HG03135 (cell line): ENCODE measurements at regions not wholly inside any gene's neighbourhood (a gene's known extent, or its start where the extent isn't known, plus 50 kb on each side); places are given as distances from the start of the nearest gene placed in this dataset.

ENCODE experiments used
- ATAC-seq: cut with Tn5 transposase; IDR thresholded peaks from one replicate; pipeline ENCODE4 v1.9.1; 2021; ENCODE audit warnings: mild to moderate bottlenecking, moderate library complexity; ENCODE audit not compliant: unreplicated experiment

DNA sequence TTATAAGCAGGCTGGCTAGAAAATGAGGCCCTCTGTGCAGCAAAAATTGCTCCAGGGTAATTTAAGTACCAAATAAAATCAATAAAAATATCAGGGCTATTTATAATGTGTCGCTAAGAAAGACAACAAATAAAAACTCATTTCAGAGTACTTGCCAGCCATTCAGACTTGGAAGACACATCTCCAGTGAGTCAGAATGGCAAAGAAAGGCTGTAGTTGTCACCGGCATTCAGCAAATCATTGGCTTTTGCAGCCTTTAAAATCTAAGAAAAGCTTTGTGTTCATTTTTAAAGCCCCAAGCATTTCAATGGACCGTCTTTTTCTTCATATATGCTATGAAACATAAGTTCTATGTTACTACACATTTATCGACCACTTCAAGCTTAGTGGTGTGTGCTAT lies 141.1 kb upstream of the HNMT start:
- ATAC-seq: no peak

DNA sequence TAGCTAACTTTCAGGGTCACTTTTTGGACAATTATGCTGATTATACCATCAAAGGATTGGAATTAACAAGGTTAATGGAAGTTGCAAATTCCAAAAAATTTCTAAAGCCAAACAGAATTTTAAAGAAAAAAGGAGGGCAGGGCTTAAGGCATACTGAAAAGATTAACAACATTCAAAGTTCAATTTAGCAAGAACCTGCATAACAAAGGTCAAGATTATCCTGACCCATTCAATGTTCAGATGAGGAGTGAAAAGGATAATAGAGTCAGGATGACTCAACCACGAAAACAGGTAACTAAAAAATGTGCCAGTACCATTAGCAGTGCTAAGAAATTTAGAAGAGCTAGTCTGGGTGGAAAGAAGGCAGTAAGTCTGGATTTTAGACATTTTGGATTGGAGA lies 139.8 kb upstream of the HNMT start:
- ATAC-seq: no peak

DNA sequence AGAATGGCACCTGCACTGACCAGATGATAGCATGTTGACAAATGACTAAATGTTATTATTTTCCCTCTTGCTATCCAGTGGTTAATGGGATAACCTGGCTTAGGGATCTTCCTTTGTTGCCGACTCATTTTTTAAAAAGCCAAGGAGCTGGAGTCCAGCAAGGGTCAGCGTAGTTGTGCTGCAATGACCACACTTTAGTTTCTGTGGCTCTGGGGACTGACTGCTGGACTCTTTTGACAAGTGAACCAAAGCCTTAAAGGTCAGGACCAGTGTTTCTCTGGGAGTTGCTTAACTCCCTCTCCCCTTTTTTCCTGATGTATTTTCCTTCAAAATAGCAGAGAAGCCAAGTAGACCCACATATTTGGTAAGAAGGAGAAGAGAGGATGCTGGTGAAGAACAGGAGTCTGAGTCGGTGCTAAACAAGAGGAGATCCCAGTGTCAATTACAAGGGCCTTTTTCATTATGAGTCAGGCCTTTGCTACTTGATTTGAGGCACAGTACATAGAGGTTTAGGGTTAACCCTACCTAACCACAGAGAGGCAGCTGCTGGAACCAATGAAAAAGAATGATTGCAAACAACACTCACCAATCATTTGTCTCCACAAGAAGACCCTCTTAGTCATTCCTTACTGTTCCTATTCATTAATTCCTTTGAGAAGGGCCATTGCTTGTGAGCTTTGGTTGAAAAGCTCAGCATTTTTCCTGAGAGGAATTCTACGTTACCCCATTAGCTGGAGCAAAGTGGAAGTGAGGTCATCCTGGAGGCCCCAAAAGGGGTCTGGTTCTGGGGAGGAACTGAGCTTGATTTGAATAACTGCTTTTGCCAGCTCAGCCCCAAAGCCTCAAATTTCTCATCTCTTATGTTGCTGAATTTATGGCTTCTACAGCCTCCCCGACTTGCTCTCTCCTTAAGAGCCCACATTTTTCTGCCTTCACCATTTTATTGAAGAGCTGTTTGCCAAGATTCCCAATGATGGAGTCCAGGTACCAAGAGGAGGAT lies 137.6 kb upstream of the HNMT start:
- ATAC-seq: peak; percentile 95

DNA sequence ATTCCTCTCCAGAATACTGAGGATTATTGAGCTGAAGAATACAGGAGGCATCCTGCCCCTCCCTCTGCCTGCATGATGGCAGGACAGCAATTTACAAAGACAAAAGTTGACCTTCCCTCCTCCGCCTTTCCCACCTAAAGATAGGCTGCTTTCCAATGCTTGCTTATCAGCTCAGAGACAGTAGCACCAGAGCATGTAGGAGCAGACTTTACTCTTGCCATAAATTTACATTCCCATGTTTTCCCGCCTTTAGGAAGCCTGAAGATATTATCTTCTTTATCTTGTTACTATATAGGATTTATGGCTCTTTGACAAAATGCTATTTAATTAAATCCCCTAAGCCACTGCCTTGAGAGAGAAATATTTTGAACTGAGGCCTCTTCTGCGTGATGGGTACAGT lies 135.6 kb upstream of the HNMT start:
- ATAC-seq: no peak

DNA sequence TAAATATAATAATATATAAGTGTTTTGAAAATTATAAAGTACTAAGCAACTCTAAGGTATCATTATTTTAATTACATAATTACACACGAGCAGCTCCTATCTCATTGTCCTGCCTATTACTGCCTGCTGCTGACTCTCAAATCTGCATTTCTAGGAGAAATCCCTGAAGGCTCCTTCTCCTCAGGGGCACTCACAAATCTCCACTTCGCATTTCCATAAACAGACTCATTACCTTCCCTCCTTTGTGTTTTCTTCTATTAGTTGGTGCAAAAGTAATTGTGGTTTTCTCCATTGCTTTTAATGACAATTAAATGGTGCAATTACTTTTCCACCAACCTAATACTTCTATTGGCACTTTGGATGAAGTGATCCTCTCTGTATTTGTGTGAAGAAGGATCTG lies 135.0 kb upstream of the HNMT start:
- no peak for ATAC-seq

DNA sequence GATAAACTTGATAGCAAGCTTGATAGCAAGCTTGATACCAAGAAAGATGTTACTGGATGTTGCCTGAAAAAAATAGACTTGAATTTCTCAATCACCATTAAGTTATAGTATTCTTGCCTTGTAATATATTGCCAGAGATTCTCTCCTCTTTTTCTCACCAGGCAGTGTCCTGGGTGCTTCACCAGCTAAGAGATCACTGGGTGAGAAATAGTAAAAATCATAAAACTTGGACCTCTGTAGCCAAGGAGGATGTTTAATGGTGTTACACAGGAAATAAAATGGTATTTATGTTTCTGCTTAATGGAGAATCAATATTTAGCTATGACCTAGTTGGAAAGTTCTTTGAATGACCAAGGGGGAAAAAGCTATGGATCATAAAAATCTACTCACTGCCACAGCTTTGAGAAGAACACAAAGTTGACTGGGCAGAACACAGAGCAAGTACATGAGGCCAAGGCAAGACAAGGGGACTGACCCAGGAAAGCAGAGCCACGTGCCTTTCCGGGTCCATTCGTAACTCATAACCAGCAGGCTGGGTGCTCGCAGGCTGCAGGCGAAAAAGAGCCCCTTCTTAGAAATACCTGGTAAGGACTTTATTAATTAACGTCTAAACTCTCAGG lies 129.4 kb upstream of the HNMT start:
- no peak for ATAC-seq

DNA sequence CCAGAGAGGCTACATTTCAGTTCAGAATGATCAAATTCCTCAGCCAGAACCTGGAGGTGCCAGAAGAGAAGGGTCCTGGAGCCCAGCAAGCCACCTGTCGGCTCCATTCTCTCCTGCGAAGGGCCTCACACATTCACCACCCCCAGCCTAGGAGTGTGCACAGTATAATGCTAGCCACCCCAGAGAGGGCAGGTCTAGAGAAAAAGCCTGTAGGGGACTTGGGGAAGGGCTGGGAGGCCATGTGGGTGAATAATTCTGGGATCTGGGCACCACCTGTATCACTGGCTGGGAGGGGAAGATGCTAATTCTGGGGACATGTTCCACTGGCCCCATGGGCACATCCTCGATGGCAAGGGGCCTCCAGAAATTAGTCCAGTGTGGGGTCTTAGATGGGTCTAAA lies 127.6 kb upstream of the HNMT start:
- no peak for ATAC-seq

DNA sequence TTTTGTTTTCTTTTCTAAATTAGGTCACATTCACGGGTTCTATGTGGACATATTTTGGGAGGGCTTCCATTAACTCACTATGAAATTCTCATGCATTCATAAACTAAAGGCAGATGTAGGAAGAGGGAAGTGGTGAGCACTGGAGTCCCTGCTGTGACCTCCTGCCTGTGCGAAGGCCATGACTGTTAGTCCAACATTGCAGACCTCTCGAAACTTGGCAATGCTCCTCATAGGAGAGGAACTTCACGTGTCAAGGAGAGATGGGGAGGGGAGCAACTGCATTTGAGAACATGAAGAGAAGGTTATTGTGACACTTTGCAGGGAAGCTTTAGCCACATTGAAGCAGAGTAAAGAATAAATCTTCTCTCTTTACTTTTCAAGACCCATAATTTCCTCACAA lies 126.4 kb upstream of the HNMT start:
- ATAC-seq: no peak

DNA sequence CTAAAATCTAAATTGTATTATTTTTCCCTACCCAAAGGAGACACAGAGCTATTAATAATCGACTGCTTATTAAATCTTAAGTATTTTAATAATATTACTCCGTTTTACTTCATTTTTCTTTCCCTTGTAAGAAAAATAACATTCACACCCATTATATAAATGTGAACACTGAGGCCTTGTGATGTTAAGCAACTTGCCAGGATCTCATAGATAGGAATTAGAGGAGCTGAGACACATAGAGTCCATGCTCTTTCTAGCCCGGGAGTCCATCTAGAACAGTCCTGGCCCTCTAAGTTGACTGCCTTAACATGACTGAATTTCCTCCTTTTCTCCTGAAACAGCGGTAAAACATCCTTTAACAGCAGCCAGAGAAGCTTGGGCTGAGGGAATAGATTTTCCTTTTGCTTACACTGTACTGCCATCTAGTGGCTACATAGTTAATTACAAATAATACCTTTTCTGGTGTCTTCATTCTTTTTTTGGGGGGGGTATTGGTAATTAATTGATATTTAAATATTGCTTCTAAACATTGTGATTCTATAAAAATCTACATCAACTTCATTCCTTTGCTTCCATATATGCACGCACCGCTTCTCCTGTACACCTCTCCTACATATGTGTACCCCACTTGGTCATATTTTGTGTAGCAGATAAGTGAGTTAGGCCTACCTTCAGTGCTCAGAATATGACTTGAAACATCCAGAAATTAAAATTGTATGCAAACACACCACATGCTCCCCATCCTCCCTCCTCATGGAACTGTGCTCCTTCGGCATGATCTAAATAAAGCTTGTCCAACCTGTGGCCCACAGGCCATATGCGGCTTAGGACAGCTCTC lies 125.8 kb upstream of the HNMT start:
- peak; percentile 58 for ATAC-seq

DNA sequence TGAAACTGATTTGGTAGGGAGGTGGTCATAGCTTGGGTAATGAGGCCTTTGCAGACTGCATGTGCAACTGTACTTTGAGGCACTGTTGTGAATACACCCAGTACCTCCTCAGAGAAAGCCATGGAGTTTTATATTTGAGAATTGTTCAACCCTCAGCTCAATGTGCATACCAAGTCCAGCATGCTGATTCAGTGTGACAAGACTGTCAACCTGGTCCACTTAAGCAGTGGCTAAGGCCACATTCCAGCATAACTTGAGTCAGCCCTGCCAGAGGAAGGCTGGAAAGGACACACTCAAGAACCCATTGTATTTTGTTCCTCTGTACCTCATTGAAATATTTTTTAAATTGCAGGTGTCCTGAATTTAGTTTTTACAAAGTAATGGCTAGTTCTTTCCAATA lies 121.8 kb upstream of the HNMT start:
- no peak for ATAC-seq

DNA sequence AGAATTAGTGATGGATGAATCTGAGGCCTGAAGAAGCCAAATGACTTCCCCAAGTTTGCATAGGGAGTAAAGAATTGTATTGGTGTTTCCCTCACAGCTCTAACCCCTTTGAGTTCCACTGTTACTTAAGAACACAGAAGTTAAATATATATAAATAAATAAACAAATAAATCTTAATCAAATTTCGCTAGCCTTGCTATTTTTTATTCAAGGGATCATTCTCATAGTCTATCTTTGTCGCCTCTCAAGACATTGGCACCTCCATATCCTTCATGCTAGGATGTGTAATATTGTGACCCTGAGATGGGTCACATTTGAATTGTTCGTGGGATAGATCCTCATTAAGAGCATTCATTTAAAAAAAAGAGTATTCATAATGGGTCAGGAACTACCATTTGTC lies 121.3 kb upstream of the HNMT start:
- no peak for ATAC-seq

DNA sequence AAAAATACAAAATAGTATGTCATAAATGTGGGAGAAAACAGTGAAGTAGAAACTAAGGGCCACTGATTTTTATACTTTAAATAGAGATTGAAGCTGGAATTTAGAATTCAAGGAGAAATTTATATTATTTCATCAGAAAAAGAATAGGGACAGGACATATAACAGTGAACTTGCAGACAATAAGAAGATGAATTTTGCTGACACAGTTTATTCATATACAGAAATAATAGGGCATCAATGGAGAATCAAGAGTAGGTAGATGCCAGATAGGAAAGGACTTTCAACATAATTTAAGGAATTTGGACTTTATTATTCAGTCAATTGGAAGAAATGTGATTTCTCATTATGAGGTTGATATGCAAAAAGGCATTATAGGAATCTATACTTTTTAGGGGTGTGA lies 118.9 kb upstream of the HNMT start:
- no peak for ATAC-seq

DNA sequence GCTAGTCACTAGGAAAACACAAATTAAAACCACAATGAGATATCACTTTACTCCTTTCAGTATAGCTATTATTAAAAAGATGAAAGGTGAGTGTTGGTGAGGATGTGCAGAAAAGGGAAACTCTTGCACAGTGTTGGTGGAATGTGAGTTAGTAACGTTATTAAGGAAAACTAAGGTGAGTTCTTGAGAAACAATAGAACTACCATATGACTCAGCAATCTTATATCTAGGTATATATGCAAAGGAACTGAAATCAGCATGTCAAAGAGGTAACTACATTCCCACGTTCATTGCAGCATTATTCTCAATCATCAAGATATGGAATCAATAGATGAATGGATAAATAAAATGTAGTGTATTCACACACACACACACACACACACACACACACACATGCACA lies 117.3 kb upstream of the HNMT start:
- ATAC-seq: no peak

DNA sequence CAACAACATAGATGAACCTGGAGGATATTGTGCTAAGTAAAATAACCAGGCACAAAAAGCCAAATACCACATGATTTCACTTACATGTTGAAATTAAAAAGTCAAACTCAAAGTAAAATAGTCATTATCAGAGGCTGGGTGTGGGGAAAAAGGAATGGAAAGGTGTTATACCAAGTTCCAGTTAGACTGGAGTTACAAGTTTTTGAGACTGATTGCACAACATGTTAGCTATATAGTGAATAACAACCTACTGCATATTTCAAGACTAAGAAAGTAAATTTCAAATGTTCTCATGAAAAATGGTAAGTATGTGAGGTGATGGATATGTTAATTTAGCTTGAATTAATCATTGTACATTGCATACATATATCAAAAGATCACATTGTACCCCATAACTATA lies 116.8 kb upstream of the HNMT start:
- ATAC-seq: no peak

DNA sequence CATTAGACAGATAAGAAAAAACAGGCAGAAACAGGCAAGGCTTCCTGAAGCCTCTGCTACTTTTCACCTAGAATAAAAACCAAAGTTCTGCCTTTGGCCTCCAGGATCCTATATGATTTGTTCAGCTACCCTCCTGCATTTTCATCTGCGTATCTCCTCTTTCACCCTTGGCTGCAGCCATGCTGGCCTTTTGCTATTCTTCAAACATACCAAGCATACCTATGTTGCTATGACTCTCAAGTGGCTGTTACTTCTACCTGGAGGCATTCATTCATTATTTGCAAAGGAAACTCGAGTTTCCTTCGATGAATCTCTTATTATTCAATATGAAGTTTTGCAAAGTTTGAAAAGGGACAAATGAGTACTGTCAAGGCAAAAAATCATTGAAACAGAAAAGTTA lies 106.4 kb upstream of the HNMT start:
- ATAC-seq: no peak

DNA sequence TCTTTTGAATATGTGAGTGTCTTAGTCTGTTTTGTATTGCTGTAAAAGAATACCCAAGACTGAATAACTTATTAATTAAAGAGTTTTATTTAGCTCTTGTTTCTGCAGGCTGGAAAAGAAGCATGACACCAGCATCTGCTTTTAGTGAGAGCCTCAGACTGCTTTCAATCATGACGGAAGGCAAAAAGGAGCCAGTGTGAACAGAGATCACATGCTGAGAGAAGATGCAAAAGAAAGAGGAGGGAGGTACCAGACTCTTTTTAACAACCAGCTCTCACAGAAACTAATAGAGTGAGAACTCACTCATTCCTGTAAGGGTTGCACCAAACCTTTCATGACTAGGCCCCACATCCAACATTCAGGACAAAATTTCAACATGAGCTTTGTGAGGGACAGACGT lies 101.6 kb upstream of the HNMT start:
- ATAC-seq: no peak

DNA sequence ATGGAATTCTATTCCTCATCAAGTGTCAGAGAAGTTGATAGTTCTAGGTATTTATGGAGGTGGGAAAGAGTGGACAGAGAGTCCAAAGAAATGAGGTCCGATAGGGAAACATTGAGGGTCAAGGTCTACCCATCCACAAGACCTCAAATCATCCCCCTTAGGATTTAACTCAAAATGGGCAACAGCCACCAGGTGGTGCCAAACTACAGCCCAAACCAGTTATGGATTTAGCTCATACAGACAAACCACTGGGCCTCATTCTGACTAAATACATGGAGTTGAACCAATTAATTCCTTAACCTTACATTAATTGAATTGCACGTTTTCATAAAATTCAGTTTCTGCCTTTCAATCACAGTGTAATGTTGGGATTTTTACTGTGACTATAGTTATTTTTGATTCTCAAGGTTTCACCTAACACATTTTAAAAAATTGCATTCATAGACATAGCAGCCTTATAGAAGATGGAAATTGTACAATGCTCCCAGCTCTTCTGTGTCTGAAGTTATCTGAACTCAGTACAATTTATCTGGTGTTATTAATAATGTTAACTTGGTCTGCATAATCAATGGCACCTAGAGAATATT lies 98.2 kb upstream of the HNMT start:
- ATAC-seq: peak; percentile 64

DNA sequence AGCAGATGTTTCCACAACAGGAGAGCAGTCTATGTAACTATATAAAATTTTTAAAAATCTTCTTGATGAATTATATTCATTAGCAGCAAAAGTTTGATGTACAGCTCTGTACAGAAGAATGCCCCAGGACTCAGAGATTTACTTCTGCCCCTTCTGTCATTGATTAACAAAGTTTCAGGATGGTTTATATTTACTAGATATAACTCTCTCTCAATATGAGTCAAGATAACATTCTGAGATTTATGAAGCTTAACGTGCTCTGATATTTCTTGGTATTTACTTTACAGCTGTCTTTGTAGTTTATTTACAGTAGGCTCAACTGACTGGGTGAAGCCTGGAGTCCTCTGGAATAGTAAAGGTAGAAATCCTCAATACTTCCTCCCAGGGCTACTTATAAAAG lies 93.6 kb upstream of the HNMT start:
- ATAC-seq: peak; percentile 67

DNA sequence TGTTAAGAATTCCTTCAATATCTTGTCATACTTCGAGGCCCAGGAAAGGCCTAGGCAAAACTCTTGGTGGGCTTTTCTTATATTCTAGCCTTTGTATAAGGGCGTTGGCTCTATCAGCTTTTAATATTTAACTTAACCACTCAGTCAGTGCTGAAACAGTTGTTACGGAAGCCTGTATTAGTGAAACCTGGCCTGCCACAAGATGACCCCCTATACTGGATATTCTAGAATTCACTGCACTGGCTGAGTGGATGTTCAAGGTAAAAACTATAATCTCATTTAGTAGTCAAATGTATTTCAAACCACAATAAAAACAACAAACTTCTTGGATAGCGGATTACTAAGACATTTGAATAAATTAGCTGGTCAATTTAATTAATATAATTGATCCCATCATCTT lies 91.7 kb upstream of the HNMT start:
- peak; percentile 62 for ATAC-seq

DNA sequence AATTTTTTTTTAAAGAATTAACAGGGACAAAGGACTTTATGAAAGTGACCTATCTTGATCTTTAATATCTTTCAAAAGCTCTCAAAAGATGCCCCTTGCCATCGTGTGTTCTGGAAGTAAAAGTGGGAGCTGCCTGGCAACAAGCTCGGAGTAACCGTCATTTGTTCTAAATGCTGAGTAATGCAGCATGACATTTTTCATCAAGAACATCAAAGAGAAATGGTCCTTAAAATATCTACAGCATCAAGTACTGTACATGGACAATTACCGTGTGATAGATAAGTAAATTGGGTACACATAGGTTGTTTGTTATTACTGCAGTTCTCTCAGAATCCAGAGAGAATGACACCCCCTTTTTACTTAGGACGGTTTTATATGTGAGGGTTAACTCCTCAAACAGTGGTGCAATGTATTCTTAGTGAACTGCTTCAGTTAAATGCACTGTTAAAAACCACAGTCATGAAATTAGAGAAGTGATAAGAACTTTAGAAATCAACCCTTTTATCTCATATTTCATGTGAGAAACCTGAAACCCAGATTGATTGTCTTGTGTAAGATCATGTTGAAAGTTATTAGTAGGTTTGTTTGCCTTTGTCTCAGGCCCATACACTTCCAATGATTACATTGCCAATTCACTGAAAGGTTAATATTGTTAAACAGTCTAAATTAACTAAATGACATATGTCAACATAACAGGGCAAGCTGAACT lies 90.6 kb upstream of the HNMT start:
- ATAC-seq: no peak

DNA sequence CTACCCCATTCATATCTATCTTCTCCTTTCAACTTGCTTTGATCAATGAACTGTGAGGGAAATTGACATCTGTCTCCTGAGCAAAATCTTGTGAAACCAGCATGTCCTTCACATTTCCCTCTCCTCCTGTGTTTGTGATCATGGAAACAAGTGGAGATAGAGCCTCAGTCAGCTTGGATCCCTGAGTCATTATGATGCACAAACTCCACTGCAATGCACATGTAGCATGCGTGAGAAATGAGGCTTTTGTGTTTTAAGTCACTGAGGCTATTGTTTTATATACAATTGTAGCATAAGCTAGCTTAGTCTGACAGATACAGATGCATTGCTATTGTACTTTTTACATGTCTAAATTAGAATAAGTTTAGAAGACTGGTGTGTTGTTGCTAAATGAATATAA lies 85.2 kb upstream of the HNMT start:
- no peak for ATAC-seq
